Osteoblast (primary cell): ENCODE measurements at regions not wholly inside any gene's neighbourhood (a gene's known extent, or its start where the extent isn't known, plus 50 kb on each side); places are given as distances from the start of the nearest gene placed in this dataset.

Experiments
- DNase-seq: peaks from one replicate; pipeline ENCODE4 v3.0.0; 2011; ENCODE audit warnings: low spot score, mixed read lengths; ENCODE audit not compliant: insufficient read length; ENCODE audit errors: missing footprints
- H2AFZ ChIP-seq: 2 replicates; pipeline ENCODE4 v1.6.0; 2011; ENCODE audit warnings: mild to moderate bottlenecking, low read length
- H3K27ac ChIP-seq: 2 replicates; pipeline ENCODE4 v1.5.1; 2011; ENCODE audit warnings: mild to moderate bottlenecking, low read depth, low read length, moderate library complexity
- H3K27me3 ChIP-seq: 2 replicates; pipeline ENCODE4 v1.6.0; 2012; ENCODE audit warnings: mild to moderate bottlenecking, control low read depth, inconsistent platforms, low read length, moderate library complexity; ENCODE audit not compliant: insufficient read depth
- H3K36me3 ChIP-seq: 2 replicates; pipeline ENCODE4 v1.5.1; 2011; ENCODE audit warnings: mild to moderate bottlenecking, low read length, control low read depth, moderate library complexity; ENCODE audit not compliant: insufficient read depth
- H3K4me1 ChIP-seq: 2 replicates; pipeline ENCODE4 v1.5.1; 2011; ENCODE audit warnings: mild to moderate bottlenecking, low read length, control low read depth, moderate library complexity; ENCODE audit not compliant: insufficient read depth
- H3K4me2 ChIP-seq: 2 replicates; pipeline ENCODE4 v1.6.0; 2011; ENCODE audit warnings: mild to moderate bottlenecking, low read length; ENCODE audit not compliant: insufficient read depth
- H3K4me3 ChIP-seq: fragments of 200-600 bp; sonication (generic); 3 replicates; pipeline ENCODE4 v1.5.1; 2012; ENCODE audit warnings: mild to moderate bottlenecking, low read length, inconsistent platforms; ENCODE audit not compliant: insufficient read depth
- H3K79me2 ChIP-seq: 2 replicates; pipeline ENCODE4 v1.6.0; 2012; ENCODE audit warnings: mild to moderate bottlenecking, low read length, control low read depth, inconsistent platforms; ENCODE audit not compliant: insufficient read depth
- H3K9me3 ChIP-seq: 2 replicates; pipeline ENCODE4 v1.5.1; 2011; ENCODE audit warnings: low read depth, low read length, control low read depth
- H4K20me1 ChIP-seq: 2 replicates; pipeline ENCODE4 v1.6.0; 2012; ENCODE audit warnings: mild to moderate bottlenecking, low read length, control low read depth; ENCODE audit not compliant: insufficient read depth
- CTCF ChIP-seq: IDR thresholded peaks from 2 replicates; pipeline ENCODE4 v1.5.1; 2011; ENCODE audit warnings: mild to moderate bottlenecking, low read depth, low read length, moderate library complexity; ENCODE audit errors: extremely low read depth

GRCh38 chr13:86741762-86742285 is 929.3 kb upstream of the SLITRK5 start:
- Histone ChIP-seq H3K4me1 (no peaks in the 10 kb centered on the region), H3K4me2 (no peak overlapping the region), H3K36me3 (no peaks in the 10 kb centered on the region), H2AFZ (no peak overlapping the region), H3K27ac (no peak overlapping the region), H3K4me3 (no peak overlapping the region), H3K9me3 (peaks cover 7% of the 10 kb centered on the region), H3K27me3 (no peaks in the 10 kb centered on the region), H3K79me2 (no peaks in the 10 kb centered on the region), H4K20me1 (no peaks in the 10 kb centered on the region)
- no peak for DNase-seq
- TF ChIP-seq CTCF = no peak

GRCh38 chr13:86757236-86757978 is 913.8 kb upstream of the SLITRK5 start:
- H3K4me1 ChIP-seq = no peaks in the 10 kb centered on the region
- H3K36me3 ChIP-seq = no peaks in the 10 kb centered on the region
- H4K20me1 ChIP-seq = no peaks in the 10 kb centered on the region
- no peak overlapping the region for H3K27ac ChIP-seq
- H3K9me3 ChIP-seq = no peaks in the 10 kb centered on the region
- H2AFZ ChIP-seq = no peak overlapping the region
- DNase-seq = no peak
- H3K79me2 ChIP-seq = no peaks in the 10 kb centered on the region
- no peaks in the 10 kb centered on the region for H3K27me3 ChIP-seq
- H3K4me3 ChIP-seq = no peak overlapping the region
- no peak overlapping the region for H3K4me2 ChIP-seq
- no peak for TF ChIP-seq CTCF

GRCh38 chr13:86758116-86758515 is 913.1 kb upstream of the SLITRK5 start:
- no peak for TF ChIP-seq CTCF
- H3K36me3 ChIP-seq = no peaks in the 10 kb centered on the region
- H3K9me3 ChIP-seq = peaks cover under 1% of the 10 kb centered on the region
- H3K27me3 ChIP-seq = no peaks in the 10 kb centered on the region
- H3K27ac ChIP-seq = no peak overlapping the region
- H3K4me3 ChIP-seq = no peak overlapping the region
- H2AFZ ChIP-seq = no peak overlapping the region
- no peak for DNase-seq
- H3K79me2 ChIP-seq = no peaks in the 10 kb centered on the region
- H4K20me1 ChIP-seq = no peaks in the 10 kb centered on the region
- H3K4me1 ChIP-seq = no peaks in the 10 kb centered on the region
- H3K4me2 ChIP-seq = no peak overlapping the region

GRCh38 chr13:86760620-86761019 is 910.6 kb upstream of the SLITRK5 start:
- H3K79me2 ChIP-seq = no peaks in the 10 kb centered on the region
- no peaks in the 10 kb centered on the region for H4K20me1 ChIP-seq
- H3K4me1 ChIP-seq = no peaks in the 10 kb centered on the region
- no peaks in the 10 kb centered on the region for H3K27me3 ChIP-seq
- H2AFZ ChIP-seq = no peak overlapping the region
- no peak overlapping the region for H3K4me2 ChIP-seq
- H3K9me3 ChIP-seq = peaks cover 2% of the 10 kb centered on the region
- H3K36me3 ChIP-seq = no peaks in the 10 kb centered on the region
- no peak for TF ChIP-seq CTCF
- no peak for DNase-seq
- H3K4me3 ChIP-seq = no peak overlapping the region
- H3K27ac ChIP-seq = no peak overlapping the region
